ENCODE measurements at regions not wholly inside any gene's neighbourhood (a gene's known extent, or its start where the extent isn't known, plus 50 kb on each side); places are given as distances from the start of the nearest gene placed in this dataset.

DNA sequence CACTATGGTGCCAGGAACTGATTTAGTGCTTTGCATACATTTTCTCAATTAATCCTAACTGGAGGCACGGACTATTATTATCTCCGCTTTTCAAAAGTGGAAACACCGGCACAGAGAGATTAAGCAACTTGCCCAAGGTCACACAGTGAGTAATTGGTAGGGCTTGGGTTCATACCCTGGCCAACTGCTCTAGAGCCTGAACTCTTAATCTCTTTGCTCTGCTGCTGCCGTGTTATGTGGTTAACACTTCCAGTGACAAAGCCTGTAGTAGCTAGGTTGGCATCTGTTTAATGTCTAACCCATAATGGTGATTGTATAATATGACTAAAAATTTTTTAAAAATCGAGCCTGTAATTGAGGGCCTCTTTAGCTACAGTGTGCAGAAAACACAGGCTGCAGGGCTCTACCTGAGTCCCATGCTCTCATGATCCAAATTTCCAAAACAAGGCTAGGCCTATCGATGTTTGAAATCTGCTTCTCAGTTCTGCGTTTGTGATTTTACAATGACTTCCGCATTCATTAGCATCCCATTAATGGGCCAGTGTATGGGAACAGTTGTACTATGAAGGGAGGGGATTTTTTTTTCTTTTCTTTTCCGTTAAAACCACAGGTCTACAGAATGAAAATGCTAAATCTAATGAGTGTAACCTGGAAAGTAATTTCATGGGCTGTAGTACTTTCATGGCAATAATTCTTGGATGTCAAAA is 219.3 kb upstream of the JADE1 start:
- Histone ChIP-seq H3K9me3 (ENCODE audit: control insufficient read depth, insufficient read depth, low read length) (peaks cover 3% of the 10 kb centered on the region; the same call in 1 of the 2 replicates), H3K36me3 (ENCODE audit: control insufficient read depth, insufficient read depth, low read length) (no peaks in the 10 kb centered on the region), H3K4me2 (ENCODE audit: low read depth, low read length) (no peak overlapping the region), H3K9me1 (ENCODE audit: insufficient read depth, low read length) (0 out of 2 replicates have a peak, but pooled peaks cover 3% of the 10 kb centered on the region), H3K27me3 (ENCODE audit: control insufficient read depth, insufficient read depth, low read length) (no peaks in the 10 kb centered on the region), H2AK9ac (replicated peaks; ENCODE audit: low read depth, low read length, poor library complexity) (no peak overlapping the region), H3K18ac (ENCODE audit: low read depth, low read length) (no peak overlapping the region), H3K23ac (ENCODE audit: low read depth, low read length) (no peak overlapping the region), H4K5ac (ENCODE audit: low read depth, low read length) (no peak overlapping the region), H3K27ac (ENCODE audit: insufficient read depth, low read length) (no peak overlapping the region), H2AK5ac (ENCODE audit: low read depth, low read length) (no peak overlapping the region), H3K4me1 (ENCODE audit: control insufficient read depth, insufficient read depth, low read length) (no peaks in the 10 kb centered on the region), H2BK5ac (ENCODE audit: low read depth, low read length, poor library complexity, severe bottlenecking) (no peak overlapping the region), H2BK120ac (ENCODE audit: low read depth, low read length) (no peak overlapping the region), H4K20me1 (ENCODE audit: insufficient read depth, low read length) (no peaks in the 10 kb centered on the region), H2AFZ (replicated peaks; ENCODE audit: low read length, poor library complexity) (no peak overlapping the region), H4K8ac (ENCODE audit: low read depth in 2 of 2, low read length in 2 of 2) (no peak overlapping the region), H2BK20ac (ENCODE audit: low read depth, low read length) (no peak overlapping the region), H3K56ac (ENCODE audit: extremely low read depth, insufficient read depth, low read length) (no peak overlapping the region), H3K14ac (replicated peaks; ENCODE audit: low read depth, low read length) (no peak overlapping the region), H3K4me3 (ENCODE audit: insufficient read depth, low read depth, low read length) (no peak overlapping the region), H3K9ac (ENCODE audit: low read depth, low read length) (no peak overlapping the region), H4K91ac (ENCODE audit: insufficient read depth, low read depth, low read length) (no peak overlapping the region), H3K79me1 (ENCODE audit: low read depth in 1 of 2, low read length in 2 of 2) (no peaks in the 10 kb centered on the region), H3K4ac (ENCODE audit: low read depth, low read length) (no peak overlapping the region), H2BK15ac (ENCODE audit: low read depth, low read length) (no peak overlapping the region)
- dilution Hi-C loops (cut with HindIII; ENCODE audit: low sequenced_read_pairs, unreplicated experiment) = no loop called here
- CTCF ChIA-PET = interaction anchor here (0.6 to 1.1 kb wide), 2 partner anchors 12 to 836 kb away, joined by 3 to 4 read pairs; no protein-coding TSS in a partner anchor
- no CpG with 5 or more reads among the region's 9 CpGs for WGBS, 2 experiments (ENCODE audit: extremely low coverage in 2 of 2, insufficient read length in 1 of 2)
- intact Hi-C loops (cut with micrococcal nuclease) = loop anchor here (5.0 kb wide), 1 partner anchor 127 kb away; no protein-coding TSS in a partner anchor
- in situ Hi-C loops (cut with MboI; ENCODE audit: low sequenced_read_pairs) = no loop called here
- POLR2A ChIA-PET (ENCODE audit: unreplicated experiment) = no interaction called here
- ATAC-seq (ENCODE audit: low read depth) = no peak
- BruUV-seq (replicated peaks) = no TSS peak
- TF ChIP-seq MAFK (IDR thresholded peaks at IDR 0.05; ENCODE audit: low read depth, low read length) (no peak), RAD21 (IDR thresholded peaks at IDR 0.05; ENCODE audit: low read length) (no peak), NFE2L2 (IDR thresholded peaks at IDR 0.05; ENCODE audit: low read depth, low read length) (no peak), MAZ (IDR thresholded peaks at IDR 0.05; ENCODE audit: borderline replicate concordance, low read depth, low read length) (no peak), FOS (IDR thresholded peaks at IDR 0.05; ENCODE audit: low read depth, low read length) (no peak), CHD1 (IDR thresholded peaks at IDR 0.05; ENCODE audit: low read depth, low read length) (no peak), POLR2A (IDR thresholded peaks at IDR 0.05; ENCODE audit: low read depth, low read length) (no peak), RFX5 (IDR thresholded peaks at IDR 0.05; ENCODE audit: low read depth, low read length) (no peak)
- TF ChIP-seq, protein P1, sequence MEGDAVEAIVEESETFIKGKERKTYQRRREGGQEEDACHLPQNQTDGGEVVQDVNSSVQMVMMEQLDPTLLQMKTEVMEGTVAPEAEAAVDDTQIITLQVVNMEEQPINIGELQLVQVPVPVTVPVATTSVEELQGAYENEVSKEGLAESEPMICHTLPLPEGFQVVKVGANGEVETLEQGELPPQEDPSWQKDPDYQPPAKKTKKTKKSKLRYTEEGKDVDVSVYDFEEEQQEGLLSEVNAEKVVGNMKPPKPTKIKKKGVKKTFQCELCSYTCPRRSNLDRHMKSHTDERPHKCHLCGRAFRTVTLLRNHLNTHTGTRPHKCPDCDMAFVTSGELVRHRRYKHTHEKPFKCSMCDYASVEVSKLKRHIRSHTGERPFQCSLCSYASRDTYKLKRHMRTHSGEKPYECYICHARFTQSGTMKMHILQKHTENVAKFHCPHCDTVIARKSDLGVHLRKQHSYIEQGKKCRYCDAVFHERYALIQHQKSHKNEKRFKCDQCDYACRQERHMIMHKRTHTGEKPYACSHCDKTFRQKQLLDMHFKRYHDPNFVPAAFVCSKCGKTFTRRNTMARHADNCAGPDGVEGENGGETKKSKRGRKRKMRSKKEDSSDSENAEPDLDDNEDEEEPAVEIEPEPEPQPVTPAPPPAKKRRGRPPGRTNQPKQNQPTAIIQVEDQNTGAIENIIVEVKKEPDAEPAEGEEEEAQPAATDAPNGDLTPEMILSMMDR (conservative IDR thresholded peaks at IDR 0.05; ENCODE audit: low read depth, low read length) = no peak
- no peak for DNase-seq

All from IMR-90 (cell line).